Anterior cingulate cortex (tissue), 58 donors: ENCODE measurements at regions not wholly inside any gene's neighbourhood (a gene's known extent, or its start where the extent isn't known, plus 50 kb on each side); places are given as distances from the start of the nearest gene placed in this dataset.
A peak's percentile ranks its signal among the peaks of the same experiment; 100 is the strongest.
"Not testable (repeated sequence)": the region's sequence is repeated elsewhere in the genome, so short reads cannot be mapped to it uniquely, and the experiment has no call there.

ENCODE experiments used
- DNase-seq, 58 donors: peaks; one replicate each; lab custom pipeline; 2025; lab: John Stamatoyannopoulos, UW

- DNase-seq = no peak
Measured at GRCh38 chr2:190742431-190742830, 93.5 kb downstream of the NAB1 start.

DNA sequence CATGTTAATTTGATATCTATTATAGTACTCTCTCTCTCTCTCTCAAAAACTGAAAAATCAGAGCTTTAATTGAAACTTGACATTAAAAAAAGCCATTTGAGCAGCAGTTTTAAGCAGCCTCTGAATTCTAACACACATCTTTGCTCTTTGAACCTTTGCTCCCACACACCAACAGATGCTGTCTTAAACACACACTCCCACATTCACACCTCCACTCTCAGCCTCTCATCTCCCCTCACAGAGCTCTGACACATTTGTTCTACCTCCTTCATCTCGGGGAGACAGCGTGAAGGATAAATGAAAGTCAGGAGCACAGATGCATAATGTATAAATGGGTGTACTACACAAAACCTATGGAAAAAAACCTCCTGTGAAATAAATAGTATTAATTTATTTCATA is 95.2 kb downstream of the NAB1 start:
- DNase-seq = peak in 2 of 58 donors; percentile 0 to 10

DNA sequence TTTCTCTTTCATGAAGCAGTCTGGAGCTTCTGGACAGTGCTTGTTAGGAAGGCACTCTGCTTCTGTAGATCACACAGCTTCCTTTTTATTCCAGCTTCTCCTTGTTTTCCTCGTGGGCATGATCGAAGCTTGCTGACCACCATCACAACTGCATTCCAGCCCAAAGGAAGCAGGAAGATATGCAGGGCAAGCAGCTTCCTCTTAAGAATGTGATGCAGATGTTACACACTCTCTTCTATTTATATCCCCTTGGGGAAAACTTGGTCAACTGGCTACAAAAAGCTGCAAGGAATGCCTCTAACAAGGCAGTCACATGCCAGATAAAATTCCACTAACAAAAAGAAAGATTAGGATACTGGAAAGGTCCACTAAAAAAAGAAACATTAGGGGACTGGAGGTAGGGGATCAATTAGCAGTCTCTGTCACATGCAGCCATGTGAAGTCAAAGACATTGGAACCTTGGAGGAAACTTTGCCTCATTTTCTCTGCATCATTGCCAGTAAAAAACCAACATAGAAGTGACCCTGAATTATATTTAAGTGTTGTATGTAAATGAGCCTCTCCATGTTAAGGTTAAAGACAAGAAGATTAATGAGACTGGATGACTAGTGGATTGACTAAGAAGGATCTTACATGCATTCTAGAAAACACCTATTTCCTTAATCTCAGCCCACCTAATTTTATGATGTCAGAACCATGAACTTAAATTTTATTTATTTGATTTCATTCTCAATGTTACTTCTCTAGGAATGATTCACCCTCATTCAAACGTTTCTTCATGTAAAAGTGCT is 98.3 kb downstream of the NAB1 start:
- no peak for DNase-seq

GRCh38 chr2:190748966-190749365 is 100.1 kb downstream of the NAB1 start:
- no peak for DNase-seq

DNA sequence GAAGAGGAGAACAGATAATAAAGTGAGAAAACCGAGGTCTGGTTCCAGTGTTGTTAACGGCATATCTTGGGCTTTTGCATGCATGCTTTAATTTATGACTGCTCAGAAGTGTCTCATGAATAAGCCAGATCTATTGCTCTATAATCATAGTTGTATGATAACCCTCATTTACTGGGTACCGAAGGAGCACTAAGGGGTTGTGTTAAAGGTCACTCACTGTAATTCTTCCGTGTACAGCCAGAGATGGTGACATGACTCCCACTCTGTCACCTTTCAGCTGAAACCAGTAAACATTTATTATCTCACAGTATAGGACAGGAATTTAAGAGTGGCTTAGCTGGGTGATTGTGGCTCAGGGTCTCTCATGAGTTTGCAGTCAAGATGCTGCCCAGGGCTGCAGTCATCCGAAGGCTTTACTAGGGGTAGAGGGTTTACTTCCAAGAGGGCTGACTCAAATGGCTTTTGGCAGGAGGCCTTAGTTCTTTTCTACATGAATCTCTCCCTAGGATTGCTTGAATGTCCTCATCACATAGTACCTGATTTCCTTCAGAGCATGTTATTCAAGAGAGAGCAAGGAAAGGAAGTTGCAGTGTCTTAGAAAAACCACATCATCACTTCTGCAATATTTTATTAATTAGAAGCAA is 107.0 kb downstream of the NAB1 start:
- no peak for DNase-seq

DNA sequence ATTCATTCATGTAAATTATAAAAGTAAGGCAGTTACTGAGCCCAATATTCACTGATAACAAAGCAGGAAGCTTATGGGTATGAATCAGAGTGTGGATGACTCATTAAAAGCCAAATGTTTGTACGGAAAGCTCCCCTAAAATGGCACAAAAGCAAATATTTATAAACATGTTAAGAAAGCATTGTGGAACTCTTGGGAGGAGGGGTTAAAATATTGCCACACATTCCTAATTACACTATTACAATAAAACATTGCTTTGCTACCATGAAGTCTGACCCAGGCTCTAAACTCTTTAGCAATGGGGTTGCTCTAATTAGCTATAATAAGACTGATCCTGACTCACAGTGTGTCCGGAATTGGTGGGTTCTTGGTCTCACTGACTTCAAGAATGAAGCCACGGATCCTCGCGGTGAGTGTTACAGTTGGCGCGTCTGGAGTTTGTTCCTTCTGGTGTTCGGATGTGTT is 110.9 kb downstream of the NAB1 start:
- DNase-seq = no peak

GRCh38 chr2:190760353-190761150 is 111.7 kb downstream of the NAB1 start:
- not testable (repeated sequence) for DNase-seq

DNA sequence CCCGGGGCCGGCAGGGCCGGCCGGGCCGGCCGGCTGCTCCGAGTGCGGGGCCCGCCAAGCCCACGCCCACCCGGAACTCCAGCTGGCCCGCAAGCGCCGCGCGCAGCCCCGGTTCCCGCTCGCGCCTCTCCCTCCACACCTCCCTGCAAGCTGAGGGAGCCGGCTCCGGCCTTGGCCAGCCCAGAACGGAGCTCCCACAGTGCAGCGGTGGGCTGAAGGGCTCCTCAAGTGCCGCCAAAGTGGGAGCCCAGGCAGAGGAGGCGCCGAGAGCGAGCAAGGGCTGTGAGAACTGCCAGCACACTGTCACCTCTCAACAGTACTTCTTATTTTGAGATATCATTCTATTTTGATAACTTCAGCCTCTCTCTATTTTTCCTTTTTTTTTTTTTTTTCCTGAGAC is 112.3 kb downstream of the NAB1 start:
- DNase-seq = not testable (repeated sequence)

DNA sequence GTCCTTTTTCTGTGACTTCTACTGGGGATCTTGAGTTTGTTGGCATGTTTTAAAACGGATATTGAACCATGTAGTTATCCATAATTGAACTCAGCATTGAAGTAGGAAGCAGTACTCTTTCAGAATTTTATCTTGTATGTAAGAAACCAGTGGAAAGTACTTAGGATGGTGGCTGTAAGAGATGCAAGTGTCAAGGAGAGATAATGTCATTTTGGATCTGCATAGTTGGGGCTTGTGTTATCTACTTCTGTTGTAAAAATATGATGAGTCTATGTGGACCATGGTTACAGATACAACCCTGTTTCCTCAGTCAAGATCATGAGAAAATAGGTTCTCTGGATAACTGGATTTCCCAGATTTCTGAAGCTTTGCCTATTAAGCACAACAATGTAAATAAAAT is 113.7 kb downstream of the NAB1 start:
- no peak for DNase-seq

GRCh38 chr2:190763100-190763499 is 114.2 kb downstream of the NAB1 start:
- DNase-seq = no peak

GRCh38 chr2:190763901-190764514 is 115.1 kb downstream of the NAB1 start:
- peak in 1 of 58 donors; percentile 2 for DNase-seq

DNA sequence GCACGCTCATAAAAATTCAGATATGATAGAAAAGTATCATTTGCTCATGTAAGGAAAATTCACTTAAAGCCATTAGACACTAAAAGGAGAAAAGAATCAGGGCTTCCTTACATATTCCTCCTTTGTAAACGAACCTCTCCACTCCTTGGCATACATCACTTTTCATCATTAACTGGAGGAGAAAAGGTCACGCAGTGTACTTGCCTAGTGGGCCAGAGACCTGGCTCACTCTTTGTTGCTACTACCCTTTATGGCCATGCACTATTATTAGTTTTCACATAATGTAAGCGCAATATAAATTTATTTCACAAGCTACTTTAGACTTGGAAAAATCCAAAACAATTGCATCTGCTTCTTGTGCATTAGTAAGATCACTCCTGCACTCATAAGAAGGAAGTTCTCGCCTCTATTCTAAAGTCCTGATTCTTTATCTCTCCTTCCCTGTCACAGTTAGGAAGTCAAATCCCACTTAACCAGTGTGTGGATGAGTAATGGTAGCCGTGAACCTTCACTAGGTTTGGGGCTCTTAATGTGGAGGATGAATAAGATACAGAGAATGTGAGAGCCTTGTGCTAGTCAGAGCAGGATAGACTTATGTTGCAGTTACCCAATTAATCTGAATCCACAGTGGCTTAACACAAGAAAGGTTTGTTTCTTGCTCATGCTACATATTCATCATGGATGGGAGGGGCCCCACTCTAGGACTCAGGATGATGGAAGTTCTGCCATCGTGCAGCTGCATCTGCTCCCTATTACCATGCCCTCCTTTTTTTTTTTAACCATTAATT is 115.0 kb upstream of the GLS start:
- DNase-seq = no peak

DNA sequence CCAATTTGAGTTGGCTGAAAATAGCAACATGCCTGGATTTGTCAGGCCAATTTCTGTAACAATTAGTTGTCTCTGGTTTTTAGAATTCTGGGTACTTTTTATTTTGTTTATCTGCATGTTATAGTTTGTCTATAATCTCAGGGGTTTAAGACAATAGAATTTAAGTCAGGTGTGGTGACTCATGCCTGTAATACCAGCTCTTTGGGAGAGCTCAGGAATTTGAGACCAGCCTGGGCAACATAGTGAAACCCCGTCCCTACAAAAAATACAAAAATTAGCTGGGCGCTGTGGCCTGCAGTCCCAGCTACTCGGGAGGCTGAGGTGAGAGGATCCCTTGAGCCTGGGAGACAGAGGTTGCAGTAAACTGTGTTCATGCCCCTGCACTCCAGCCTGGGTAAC is 114.4 kb upstream of the GLS start:
- no peak for DNase-seq

GRCh38 chr2:190766595-190766994 is 114.0 kb upstream of the GLS start:
- no peak for DNase-seq

DNA sequence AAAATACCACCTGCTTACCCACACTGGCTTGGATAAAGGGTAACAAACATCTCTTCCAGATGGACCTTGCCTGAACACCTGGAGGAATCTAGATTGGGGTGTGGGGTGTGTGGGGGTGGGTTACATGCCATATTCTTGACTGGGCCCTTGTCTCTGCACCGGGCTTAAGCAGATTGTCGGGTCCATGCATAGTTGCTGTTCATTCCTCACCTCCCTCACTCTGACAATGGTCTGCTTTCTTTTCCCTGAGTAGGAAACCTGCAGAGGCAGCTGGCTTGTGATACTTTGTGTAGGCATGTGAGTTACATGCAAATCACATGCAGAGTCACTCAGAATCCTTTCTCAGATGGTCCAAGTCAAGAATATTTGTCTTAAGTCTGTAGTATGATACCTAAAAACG is 112.8 kb upstream of the GLS start:
- DNase-seq = no peak

GRCh38 chr2:190769258-190769657 is 111.4 kb upstream of the GLS start:
- no peak for DNase-seq

DNA sequence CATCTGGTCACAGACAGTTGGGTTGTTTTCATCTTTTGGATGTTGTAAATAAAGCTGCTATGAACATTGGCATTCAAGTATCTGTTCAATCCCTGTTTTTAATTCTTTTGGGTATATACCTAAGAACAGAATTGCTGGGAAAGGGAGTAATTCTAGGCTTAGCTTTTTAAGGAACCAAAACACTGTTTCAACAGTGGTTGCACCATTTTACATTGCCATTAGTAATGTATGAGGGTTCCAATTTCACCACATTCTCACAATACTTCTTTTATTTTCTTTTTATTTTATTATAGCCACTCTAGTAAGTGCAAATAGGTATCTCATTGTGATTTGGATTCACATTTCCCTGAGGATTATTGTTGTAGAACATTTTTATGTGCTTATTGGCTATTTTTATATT is 108.9 kb upstream of the GLS start:
- DNase-seq = no peak

DNA sequence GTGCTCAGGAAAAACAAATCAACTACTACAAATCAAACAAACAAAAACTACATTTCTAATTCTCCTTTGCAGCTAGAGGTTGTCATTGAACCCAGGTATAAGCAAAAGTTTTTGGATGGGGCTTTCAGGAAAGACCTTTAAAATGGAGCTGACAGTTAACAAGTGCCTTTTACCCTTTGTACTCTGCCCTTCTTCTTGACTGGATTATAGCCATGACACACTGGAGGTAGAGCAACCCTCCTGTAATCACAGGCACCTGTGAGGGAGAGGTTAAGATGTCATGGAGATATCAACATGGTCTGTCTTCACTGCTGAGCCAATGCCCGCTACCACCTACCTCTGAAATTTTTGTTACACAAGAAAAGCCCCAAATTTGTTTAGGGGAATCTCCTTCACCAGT is 100.0 kb upstream of the GLS start:
- no peak for DNase-seq

DNA sequence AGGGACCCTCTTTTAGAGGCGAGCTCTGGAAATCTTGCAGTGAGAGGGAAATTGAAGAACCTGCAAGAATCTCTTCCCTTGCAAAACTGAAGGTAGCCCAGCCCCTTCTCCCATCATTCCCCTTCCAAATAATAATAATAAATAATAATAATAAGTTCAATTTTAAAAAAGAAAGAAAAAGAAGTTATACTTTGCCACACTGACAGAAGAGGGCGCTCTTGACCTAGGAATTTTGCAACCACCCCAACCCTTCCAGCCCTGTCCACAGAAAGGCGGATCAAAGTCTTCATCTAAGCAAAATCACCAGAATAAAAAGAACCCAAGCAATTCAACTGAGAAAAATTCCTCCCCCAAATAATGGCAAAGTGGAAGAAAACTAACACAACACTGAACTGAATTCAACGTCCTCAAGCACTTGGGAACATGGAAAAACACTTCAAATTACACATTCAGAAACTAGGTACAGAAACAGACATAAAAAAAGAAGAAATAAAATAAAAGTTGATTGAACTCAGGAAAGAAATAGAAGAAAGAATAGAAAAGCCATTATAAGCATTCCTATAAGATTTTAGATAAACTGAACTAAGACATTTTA is 98.9 kb upstream of the GLS start:
- DNase-seq = peak in 3 of 58 donors; percentile 2 to 8 (median 4)

- no peak for DNase-seq
Measured at GRCh38 chr2:190782264-190782663, 98.4 kb upstream of the GLS start.
